Dedifferentiated amniotic fluid mesenchymal stem cell (primary cell): ENCODE measurements at regions not wholly inside any gene's neighbourhood (a gene's known extent, or its start where the extent isn't known, plus 50 kb on each side); places are given as distances from the start of the nearest gene placed in this dataset.
A peak's percentile ranks its signal among the peaks of the same experiment; 100 is the strongest.

Experiments used
- DNase-seq: peaks from one replicate; pipeline ENCODE4 v3.0.0-alpha.2; 2016; ENCODE audit errors: extremely low spot score

DNA sequence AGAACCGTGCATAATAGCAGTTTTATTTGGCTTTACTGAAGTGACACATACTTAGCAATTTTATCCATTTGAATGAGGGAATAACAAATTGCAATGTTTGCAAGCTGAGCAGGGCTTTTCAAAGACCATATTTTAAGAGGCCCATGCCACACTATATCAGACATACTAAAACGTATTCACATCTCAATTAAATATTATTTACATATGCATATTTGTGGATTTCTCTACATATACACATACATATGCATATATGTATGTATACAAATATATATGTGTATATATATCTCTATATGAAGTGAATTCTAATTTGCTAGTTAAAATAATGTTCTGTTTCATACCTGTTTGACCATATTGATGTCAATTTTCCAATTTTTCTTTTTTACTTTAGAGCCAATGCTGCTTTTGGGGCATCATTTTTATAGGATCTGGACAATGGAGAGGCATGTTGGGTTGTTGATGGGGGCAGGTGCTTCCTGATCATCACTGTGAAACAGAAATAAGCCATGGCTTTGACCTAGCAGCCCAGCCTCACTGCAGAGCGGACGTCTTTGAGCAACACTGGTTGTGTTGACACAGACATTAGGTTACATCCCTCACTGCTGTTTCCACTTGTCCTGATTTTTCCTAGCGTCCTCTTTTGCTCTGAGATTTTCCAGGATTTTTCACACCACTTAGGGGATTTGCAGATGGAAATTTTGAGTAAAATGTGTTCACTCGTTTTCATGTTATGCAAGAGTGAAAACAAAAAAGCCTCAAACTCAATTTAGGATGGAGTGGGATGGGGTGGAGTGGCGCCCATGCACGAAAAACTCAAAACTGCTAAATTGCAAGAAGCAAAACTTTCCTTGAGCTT is 56.9 kb downstream of the RDH14 start:
- no peak for DNase-seq

GRCh38 chr2:18502142-18502541 is 58.3 kb downstream of the RDH14 start:
- DNase-seq, result no peak

GRCh38 chr2:18501729-18502128 is 58.7 kb downstream of the RDH14 start:
- DNase-seq, result no peak

DNA sequence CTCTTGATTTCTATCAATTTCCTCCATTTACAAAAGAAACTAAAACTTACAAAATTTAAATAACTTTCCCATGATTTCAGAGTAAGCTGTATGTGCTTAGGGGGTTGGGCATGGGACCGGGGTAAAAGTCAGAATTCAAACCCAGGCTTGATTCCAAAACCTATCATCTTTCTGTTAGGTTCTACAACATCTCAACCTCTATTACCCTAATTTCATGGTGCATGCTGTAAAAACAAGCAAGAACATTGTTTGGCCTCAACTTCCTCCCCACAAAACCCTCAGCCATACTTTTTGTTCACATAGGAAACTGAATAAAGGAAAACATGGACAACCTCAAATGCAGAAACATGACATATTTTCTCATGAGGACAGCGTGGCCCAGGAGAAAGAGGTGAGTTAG is 59.3 kb downstream of the RDH14 start:
- DNase-seq, result no peak

GRCh38 chr2:18500333-18500732 is 60.1 kb downstream of the RDH14 start:
- DNase-seq, result no peak

GRCh38 chr2:18498531-18498930 is 61.9 kb downstream of the RDH14 start:
- no peak for DNase-seq

GRCh38 chr2:18496516-18496915 is 63.9 kb downstream of the RDH14 start:
- DNase-seq, result no peak

DNA sequence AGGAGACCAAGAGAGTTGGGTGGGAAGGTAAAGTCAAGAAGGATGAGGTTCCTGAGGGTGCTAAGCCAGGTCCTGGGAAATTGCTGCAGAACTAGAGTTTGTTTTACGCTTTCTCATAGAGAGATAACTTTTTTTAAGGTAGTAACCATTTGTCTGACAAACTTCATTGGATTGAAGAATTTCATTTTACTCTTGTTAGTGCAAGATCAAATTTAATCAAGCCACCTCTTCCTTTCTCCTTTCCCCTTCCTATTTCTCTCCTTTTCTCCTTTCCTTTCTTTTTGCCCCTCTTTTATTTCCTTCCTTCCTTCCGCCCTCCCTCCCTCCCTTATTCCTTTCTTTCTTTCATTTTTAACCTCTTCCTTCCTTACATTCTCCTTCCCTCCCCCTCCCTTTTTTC is 65.4 kb downstream of the RDH14 start:
- no peak for DNase-seq

DNA sequence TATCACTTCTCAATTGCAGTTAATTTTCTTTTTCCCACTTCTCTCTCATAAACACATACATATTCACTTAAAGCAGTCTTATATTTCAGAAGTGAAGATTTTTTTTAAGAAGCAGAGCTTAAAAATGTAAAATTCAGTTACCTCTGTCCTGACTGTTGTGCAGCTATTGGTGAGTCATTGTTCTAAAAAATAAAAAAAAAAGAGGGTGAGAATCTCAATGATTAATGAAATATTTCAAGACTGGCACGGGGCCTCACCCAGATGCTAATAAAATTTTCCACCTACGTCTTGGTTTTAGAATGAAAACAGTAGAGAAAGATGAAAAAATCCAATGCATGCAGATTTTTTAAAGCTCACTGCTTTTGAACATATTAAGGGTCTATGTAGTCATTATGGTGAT is 67.7 kb downstream of the RDH14 start:
- no peak for DNase-seq

GRCh38 chr2:18491577-18491976 is 68.9 kb downstream of the RDH14 start:
- DNase-seq, result no peak

- DNase-seq, result no peak
These were observed 69.6 kb downstream of the RDH14 start for GRCh38 chr2:18490901-18491300.

DNA sequence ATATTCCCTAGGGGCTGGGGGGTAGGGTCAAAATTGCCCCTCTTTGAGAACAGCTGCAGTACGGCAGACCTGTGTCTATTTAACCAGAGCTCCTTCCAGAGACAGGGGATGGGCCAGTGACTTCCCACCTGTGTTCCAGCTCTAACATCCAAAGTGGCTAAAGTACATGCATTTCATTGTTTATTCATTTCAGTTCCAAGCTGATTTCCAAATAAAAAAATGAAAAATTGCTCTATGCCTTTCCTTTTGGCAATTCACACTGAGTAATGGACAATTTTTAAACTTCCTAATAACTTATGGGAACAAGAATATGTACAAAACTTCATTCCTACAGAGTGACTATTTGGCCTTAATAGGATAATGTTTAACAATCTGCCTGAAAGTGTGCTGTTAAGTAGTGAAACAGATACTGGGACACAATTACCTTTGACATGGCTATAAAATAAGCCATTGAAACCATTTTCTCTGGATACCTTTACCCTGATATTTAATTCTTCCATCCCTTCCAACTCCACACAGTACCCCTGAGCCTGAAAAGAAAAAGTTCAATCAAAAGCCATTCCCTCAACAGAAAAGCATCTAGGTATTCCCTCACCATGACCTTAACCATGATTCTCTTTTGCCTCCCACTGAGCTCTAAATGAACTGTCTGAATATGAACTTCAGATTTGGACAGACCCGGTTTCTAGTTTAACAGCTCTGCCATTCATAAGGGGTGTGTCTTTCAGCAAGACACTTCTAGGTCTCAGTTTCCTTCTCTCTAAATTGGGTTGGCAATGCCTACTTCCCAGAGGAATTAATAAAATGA is 73.1 kb downstream of the RDH14 start:
- no peak for DNase-seq

DNA sequence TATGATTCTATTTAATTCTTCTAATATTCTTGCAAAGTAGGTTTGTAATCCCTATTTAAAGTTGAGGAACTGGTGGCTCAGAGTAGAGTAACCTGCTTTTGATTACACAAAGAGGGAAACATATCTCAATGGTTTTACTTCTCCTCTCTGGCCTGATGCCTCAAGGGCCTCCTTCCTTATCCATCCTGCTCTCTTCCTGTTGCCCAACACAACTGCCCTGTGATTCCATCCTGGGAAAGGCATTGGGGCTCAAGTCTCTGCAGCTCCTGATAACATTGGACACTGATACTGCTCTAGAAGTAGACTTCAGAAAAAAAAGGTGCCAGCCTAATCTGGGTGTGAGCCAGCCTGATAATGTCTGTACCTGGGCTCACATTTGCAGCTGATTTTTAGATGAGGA is 75.8 kb downstream of the RDH14 start:
- no peak for DNase-seq

DNA sequence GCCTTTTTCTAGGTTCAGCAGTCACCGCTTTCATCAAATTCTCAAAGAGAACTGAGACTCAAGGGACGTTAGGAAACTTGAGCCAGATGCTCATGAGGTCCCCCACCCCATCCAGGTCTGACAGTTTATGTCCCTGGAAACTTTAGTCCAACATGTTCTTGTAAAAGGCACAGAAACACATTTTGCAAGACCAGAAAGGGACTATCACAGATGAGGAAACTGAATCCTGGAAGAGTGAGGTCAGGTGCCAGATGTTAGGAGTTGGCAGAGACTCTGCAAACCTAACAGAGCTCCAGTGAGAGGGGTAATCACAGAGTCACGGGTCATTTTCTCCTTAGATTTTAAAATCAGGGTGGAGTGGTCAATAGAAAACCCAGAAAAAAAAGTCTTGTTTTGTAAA is 76.6 kb downstream of the RDH14 start:
- no peak for DNase-seq

DNA sequence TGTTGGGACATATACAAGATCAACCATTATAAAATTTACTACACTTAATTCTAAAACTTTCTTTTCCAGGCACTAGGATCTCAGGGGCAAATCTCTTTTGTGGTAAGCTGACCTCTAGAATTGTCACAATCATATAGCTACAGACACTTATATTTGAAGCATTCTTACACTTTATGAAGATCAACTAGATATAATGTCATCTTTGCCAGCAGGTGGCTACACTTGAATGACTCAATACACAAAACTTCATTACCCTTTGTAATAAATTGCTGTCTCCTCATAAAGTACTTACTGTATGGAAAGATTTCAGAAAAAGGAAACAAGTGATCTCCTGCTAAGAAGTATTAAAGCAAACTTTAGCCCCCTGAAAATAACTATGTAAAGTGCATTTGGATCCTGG is 77.8 kb downstream of the RDH14 start:
- no peak for DNase-seq

- no peak for DNase-seq
These were observed 80.5 kb downstream of the RDH14 start for GRCh38 chr2:18479947-18480369.

DNA sequence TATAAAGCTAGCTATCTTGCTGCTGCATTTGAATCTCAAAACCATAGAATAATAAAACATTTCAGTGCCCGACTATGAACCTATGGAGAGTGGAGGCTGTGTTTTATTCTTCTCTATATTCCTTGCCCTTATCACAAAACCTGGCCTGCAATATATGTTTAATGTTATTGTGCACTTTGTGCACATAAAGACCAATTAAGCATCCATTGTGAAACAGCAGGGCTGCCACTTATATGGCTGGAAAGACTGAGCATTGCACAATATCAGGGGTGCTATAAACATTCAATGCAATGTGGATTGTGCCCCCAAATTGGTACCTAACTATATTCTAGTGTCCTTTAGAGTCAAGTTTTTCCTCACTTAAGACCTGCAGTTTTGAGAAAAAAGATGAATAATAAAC is 83.2 kb downstream of the RDH14 start:
- DNase-seq, result no peak

DNA sequence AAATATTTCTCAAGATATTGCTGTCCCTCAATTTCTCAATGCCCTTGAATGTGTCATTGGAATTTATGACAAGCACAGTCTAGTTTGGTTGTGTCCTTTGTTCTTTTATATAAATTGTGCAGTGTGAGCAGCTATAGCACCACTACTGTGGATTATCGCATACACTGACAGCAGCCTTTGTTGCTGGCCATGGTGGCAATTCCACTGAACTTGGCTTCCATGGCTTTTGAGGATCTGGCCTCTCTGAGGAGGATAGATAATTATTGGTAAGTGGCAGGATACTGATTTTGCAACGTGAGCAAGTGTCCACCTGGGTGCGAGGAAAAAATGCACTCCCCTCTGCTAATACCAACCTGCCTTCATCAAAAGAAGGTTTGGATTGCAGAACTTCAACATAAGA is 84.0 kb downstream of the RDH14 start:
- DNase-seq, result no peak

DNA sequence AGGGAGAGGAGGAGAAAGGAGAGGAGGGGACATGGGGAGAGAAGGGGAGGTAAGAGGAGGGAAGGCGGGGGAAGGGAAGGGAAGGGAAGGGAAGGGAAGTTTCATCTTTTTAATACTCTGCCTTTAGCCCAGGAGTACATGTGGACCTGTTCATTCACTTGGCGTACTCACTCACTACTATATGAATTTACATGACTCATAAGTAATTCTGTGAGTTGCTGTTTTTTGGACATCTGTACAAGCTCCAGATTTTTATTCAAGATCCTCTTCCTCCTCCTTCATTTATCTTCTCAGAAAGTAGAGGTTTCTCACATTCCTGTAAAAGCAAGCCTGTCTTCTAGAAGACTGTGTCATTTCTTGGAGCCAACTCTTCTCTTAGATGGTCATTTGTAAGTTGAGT is 84.6 kb downstream of the RDH14 start:
- no peak for DNase-seq

DNA sequence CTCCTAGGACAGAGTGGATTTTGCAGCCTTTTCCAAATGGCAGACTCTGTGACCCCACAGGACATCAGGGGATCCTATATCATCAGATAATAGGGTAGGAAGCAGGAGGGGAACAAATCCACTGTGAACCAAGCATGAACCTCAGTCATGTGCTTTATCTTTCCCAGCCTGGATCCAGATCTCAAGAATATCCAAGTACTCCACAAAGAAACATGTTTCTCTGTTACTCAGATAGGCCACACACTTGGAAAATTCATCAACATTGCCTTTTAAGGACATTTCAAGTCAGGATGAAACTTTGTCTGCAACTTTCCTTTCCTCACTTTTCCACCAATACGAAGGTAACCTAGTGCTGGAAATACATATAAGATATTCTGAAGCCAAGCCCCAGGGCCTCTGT is 85.8 kb downstream of the RDH14 start:
- DNase-seq, result no peak

DNA sequence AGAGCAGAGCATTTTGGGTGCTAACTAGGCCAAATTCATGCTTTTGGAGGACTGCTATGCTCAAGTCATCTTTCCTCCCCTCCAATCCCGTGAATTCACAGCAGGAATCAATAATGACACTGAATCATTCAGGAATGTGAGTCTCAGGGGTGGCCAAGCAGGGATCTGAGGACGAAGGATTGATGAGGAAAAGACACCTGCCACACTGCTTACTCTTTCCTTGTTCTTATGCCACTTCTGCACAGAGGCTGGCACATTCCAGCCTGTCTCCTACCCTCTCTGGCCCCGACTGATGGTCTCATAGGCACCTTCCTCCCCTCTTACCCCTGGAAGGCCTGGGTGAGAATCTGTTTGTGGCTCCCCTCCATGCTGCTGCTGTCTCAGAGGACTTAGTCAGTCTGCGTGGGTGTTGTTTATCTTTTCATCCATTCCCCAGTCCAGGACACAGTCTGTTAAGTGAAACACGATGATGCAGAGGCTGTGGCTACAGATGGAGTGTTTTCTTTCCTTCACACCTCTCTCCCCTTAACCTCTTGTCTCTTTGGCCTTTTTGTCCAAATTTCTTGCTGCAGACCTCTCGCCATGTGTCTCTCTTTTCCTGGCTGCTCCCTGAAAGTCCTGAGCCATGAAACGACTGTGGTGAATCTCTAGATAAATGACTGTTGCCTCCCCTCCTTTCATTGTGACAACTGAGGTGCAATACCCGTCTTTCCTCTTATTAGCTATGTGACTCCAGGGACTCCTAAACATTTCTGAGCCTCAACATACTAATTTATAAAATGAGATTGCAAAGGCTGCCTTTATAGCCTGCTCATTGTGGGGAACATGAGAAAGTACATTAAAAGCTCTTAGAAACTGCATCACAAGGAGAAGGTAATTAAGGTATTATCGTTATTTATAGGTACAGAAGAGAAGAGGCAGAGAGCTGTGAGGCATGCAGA is 86.9 kb downstream of the RDH14 start:
- peak; percentile 83 for DNase-seq

DNA sequence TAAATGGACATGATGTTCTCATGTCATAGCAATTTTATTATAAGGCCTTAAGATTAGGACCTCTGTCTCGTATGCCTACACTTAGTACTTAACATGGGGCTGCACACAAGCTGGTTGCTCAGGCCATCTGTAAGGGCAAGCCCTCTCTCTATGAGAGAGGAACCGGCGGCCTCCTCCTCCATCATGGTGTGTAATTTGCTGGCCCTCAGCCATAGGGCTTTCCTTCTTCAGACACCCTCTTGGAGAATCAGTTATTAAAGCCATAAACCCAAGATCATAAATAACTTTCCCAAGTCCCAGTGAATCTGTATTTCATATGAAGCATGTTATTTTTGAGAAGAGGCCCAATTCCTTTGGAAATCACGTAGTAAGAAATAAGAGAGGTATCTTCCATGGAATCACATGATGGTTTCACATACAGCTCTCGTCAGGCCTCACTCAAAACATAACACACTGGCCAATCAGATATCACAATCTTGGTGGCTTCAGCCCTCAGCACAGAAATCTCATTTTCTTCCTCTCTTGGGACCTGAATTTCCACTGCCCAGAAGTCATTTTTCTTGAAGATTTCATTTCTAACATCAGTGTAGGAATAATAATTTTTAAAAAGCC is 92.6 kb downstream of the RDH14 start:
- no peak for DNase-seq
